H9 (cell line): ENCODE measurements at regions not wholly inside any gene's neighbourhood (a gene's known extent, or its start where the extent isn't known, plus 50 kb on each side); places are given as distances from the start of the nearest gene placed in this dataset.

ENCODE experiments used
- DNase-seq: peaks from one replicate; pipeline ENCODE4 v3.0.0-alpha.2; 2017
- H2AFZ ChIP-seq: one replicate; pipeline ENCODE4 v1.6.1; 2013; ENCODE audit warnings: mild to moderate bottlenecking, low read length, control low read depth, moderate library complexity
- H2AK5ac ChIP-seq: 2 replicates; pipeline ENCODE4 v1.6.1; 2013; ENCODE audit warnings: low read length, control low read depth, mixed read lengths; ENCODE audit not compliant: insufficient read length
- H2BK120ac ChIP-seq: one replicate; pipeline ENCODE4 v1.6.1; 2013; ENCODE audit warnings: low read depth, mild to moderate bottlenecking, low read length, control low read depth, inconsistent platforms; ENCODE audit not compliant: poor library complexity, severe bottlenecking
- H2BK12ac ChIP-seq: 2 replicates; pipeline ENCODE4 v1.6.1; 2013; ENCODE audit warnings: low read length, control low read depth, mixed read lengths, low read depth; ENCODE audit not compliant: insufficient read length
- H2BK15ac ChIP-seq: 2 replicates; pipeline ENCODE4 v1.6.1; 2013; ENCODE audit warnings: low read depth, low read length, control low read depth
- H2BK20ac ChIP-seq: one replicate; pipeline ENCODE4 v1.6.1; 2013; ENCODE audit warnings: low read depth, mild to moderate bottlenecking, low read length, control low read depth, inconsistent platforms; ENCODE audit not compliant: poor library complexity, severe bottlenecking
- H2BK5ac ChIP-seq: 2 replicates; pipeline ENCODE4 v1.6.1; 2013; ENCODE audit warnings: low read length, control low read depth, mixed read lengths; ENCODE audit not compliant: insufficient read length
- H3K14ac ChIP-seq: 2 replicates; pipeline ENCODE4 v1.6.1; 2013; ENCODE audit warnings: low read length, control low read depth; ENCODE audit not compliant: insufficient read depth
- H3K18ac ChIP-seq: 2 replicates; pipeline ENCODE4 v1.6.1; 2013; ENCODE audit warnings: low read depth, mild to moderate bottlenecking, mixed read lengths, low read length, control low read depth; ENCODE audit not compliant: insufficient read length
- H3K23ac ChIP-seq: 2 replicates; pipeline ENCODE4 v1.6.1; 2013; ENCODE audit warnings: low read length, control low read depth, mixed read lengths, low read depth; ENCODE audit not compliant: insufficient read length
- H3K23me2 ChIP-seq: 2 replicates; pipeline ENCODE4 v1.6.1; 2013; ENCODE audit warnings: low read depth, mild to moderate bottlenecking, mixed read lengths, low read length, control low read depth; ENCODE audit not compliant: insufficient read length, poor library complexity, severe bottlenecking
- H3K27ac ChIP-seq: 2 replicates; pipeline ENCODE4 v1.5.1; 2013; ENCODE audit warnings: low read length, control low read depth, mixed read lengths, low read depth; ENCODE audit not compliant: insufficient read length
- H3K27me3 ChIP-seq: 2 replicates; pipeline ENCODE4 v1.6.1; 2013; ENCODE audit warnings: low read length, control low read depth, inconsistent platforms; ENCODE audit not compliant: insufficient read depth
- H3K4ac ChIP-seq: 2 replicates; pipeline ENCODE4 v1.6.1; 2013; ENCODE audit warnings: low read depth, mild to moderate bottlenecking, control low read depth, inconsistent platforms, low read length, moderate library complexity
- H3K4me1 ChIP-seq: 2 replicates; pipeline ENCODE4 v1.6.1; 2013; ENCODE audit warnings: low read length, control low read depth, inconsistent platforms; ENCODE audit not compliant: insufficient read depth
- H3K4me2 ChIP-seq: 2 replicates; pipeline ENCODE4 v1.6.1; 2013; ENCODE audit warnings: low read length, control low read depth, mixed read lengths; ENCODE audit not compliant: insufficient read length, insufficient read depth
- H3K56ac ChIP-seq: 2 replicates; pipeline ENCODE4 v1.6.1; 2013; ENCODE audit warnings: low read depth, mild to moderate bottlenecking, mixed read lengths, low read length, control low read depth; ENCODE audit not compliant: insufficient read length
- H3K79me1 ChIP-seq: 2 replicates; pipeline ENCODE4 v1.6.1; 2013; ENCODE audit warnings: low read depth, mild to moderate bottlenecking, moderate library complexity, low read length, control low read depth, inconsistent platforms; ENCODE audit not compliant: insufficient read depth, poor library complexity, severe bottlenecking
- H3K79me2 ChIP-seq: 2 replicates; pipeline ENCODE4 v1.6.1; 2013; ENCODE audit warnings: low read length, control low read depth, inconsistent platforms; ENCODE audit not compliant: insufficient read depth
- H3K9ac ChIP-seq: 2 replicates; pipeline ENCODE4 v1.6.1; 2013; ENCODE audit warnings: low read length, control low read depth, mixed read lengths; ENCODE audit not compliant: insufficient read length; ENCODE audit errors: extremely low read depth
- H3K9me3 ChIP-seq: one replicate; pipeline ENCODE4 v1.6.1; 2013; ENCODE audit warnings: low read depth, low read length, inconsistent platforms; ENCODE audit not compliant: control insufficient read depth
- H3T11ph ChIP-seq: one replicate; pipeline ENCODE4 v1.6.1; 2013; ENCODE audit warnings: mild to moderate bottlenecking, low read length, control low read depth, inconsistent platforms
- H4K20me1 ChIP-seq: one replicate; pipeline ENCODE4 v1.6.1; 2013; ENCODE audit not compliant: control insufficient read depth, insufficient read length, insufficient read depth
- H4K5ac ChIP-seq: 2 replicates; pipeline ENCODE4 v1.6.1; 2013; ENCODE audit warnings: low read depth, mild to moderate bottlenecking, mixed read lengths, low read length, control low read depth; ENCODE audit not compliant: insufficient read length
- H4K8ac ChIP-seq: replicated peaks from 2 replicates; pipeline ENCODE4 v1.6.1; 2013; ENCODE audit warnings: low read length, control low read depth, mixed read lengths, low read depth; ENCODE audit not compliant: insufficient read length
- H4K91ac ChIP-seq: 2 replicates; pipeline ENCODE4 v1.6.1; 2013; ENCODE audit warnings: low read depth, mild to moderate bottlenecking, moderate library complexity, mixed read lengths, low read length, control low read depth; ENCODE audit not compliant: insufficient read length
- H3K27ac Mint-ChIP-seq, 3 experiments: 2 replicates in 2 of 3; 3 replicates in 1 of 3; pipeline ENCODE4 v1.8.0; 2020 to 2021; ENCODE audit warnings: mixed read lengths in 3 of 3, mild to moderate bottlenecking in 1 of 3, moderate library complexity in 1 of 3
- H3K27me3 Mint-ChIP-seq: 2 replicates; pipeline ENCODE4 v1.8.0; 2021; ENCODE audit warnings: low read depth, mild to moderate bottlenecking, moderate library complexity, mixed read lengths
- H3K36me3 Mint-ChIP-seq, 3 experiments: 2 replicates in 2 of 3; 3 replicates in 1 of 3; pipeline ENCODE4 v1.8.0; 2020 to 2021; ENCODE audit warnings: low read depth in 3 of 3, mixed read lengths in 3 of 3; ENCODE audit not compliant: insufficient read depth in 1 of 3
- H3K4me1 Mint-ChIP-seq, 2 experiments: 2 replicates each; pipeline ENCODE4 v1.8.0; 2020; ENCODE audit warnings: mixed read lengths in 2 of 2
- H3K4me3 Mint-ChIP-seq, 2 experiments: 2 replicates in 1 of 2; 3 replicates in 1 of 2; pipeline ENCODE4 v1.8.0; 2020 to 2021; ENCODE audit warnings: mild to moderate bottlenecking in 2 of 2, mixed read lengths in 2 of 2, moderate library complexity in 1 of 2
- H3K9me3 Mint-ChIP-seq, 2 experiments: 2 replicates in 1 of 2; 3 replicates in 1 of 2; pipeline ENCODE4 v1.8.0; 2020; ENCODE audit warnings: mild to moderate bottlenecking in 2 of 2, mixed read lengths in 2 of 2, moderate library complexity in 1 of 2
- WGBS: extraction: QIAGEN DNeasy Blood & Tissue Kit; methylation state at CpG from one replicate; pipeline ENCODE4 v1.1.7; 2013; ENCODE audit warnings: missing lambda C conversion rate, low lambda C conversion rate, mixed read lengths; ENCODE audit not compliant: insufficient read length; ENCODE audit errors: extremely low coverage; 5-methylcytosine and 5-hydroxymethylcytosine counted together
- TF ChIP-seq, protein P1 (sequence below): fragments of 200-600 bp; sonication (generic); conservative IDR thresholded peaks from 3 replicates; pipeline ENCODE4 v1.8.0; 2021; ENCODE audit warnings: antibody characterized with exemption, mild to moderate bottlenecking

- H4K5ac ChIP-seq: no peak overlapping the region
- H2AK5ac ChIP-seq: no peak overlapping the region
- no peaks in the 10 kb centered on the region for H3K27me3 ChIP-seq
- H3K27ac ChIP-seq: no peak overlapping the region
- no peaks in the 10 kb centered on the region for H3K9me3 ChIP-seq
- H3K23me2 ChIP-seq: no peaks in the 10 kb centered on the region
- no peak overlapping the region for H3K18ac ChIP-seq
- no peaks in the 10 kb centered on the region for H3K9me3 Mint-ChIP-seq
- H3K79me2 ChIP-seq: no peaks in the 10 kb centered on the region
- no peaks in the 10 kb centered on the region for H3K36me3 Mint-ChIP-seq
- no peak overlapping the region for H3K14ac ChIP-seq
- H4K8ac ChIP-seq: no peak overlapping the region
- no peak overlapping the region for H3K4me3 Mint-ChIP-seq
- no peaks in the 10 kb centered on the region for H3K4me1 Mint-ChIP-seq
- H2BK12ac ChIP-seq: no peak overlapping the region
- H3K56ac ChIP-seq: no peak overlapping the region
- H2BK120ac ChIP-seq: no peak overlapping the region
- H3K4me2 ChIP-seq: no peak overlapping the region
- WGBS: no CpG with 5 or more reads among the region's 4 CpGs
- H4K20me1 ChIP-seq: no peaks in the 10 kb centered on the region
- DNase-seq: no peak
- no peak overlapping the region for H2BK15ac ChIP-seq
- no peak overlapping the region for H4K91ac ChIP-seq
- no peak overlapping the region for H3T11ph ChIP-seq
- H3K27me3 Mint-ChIP-seq: no peaks in the 10 kb centered on the region
- no peak overlapping the region for H3K23ac ChIP-seq
- H2BK5ac ChIP-seq: no peak overlapping the region
- no peaks in the 10 kb centered on the region for H3K4me1 ChIP-seq
- H3K79me1 ChIP-seq: no peaks in the 10 kb centered on the region
- TF ChIP-seq, protein P1, sequence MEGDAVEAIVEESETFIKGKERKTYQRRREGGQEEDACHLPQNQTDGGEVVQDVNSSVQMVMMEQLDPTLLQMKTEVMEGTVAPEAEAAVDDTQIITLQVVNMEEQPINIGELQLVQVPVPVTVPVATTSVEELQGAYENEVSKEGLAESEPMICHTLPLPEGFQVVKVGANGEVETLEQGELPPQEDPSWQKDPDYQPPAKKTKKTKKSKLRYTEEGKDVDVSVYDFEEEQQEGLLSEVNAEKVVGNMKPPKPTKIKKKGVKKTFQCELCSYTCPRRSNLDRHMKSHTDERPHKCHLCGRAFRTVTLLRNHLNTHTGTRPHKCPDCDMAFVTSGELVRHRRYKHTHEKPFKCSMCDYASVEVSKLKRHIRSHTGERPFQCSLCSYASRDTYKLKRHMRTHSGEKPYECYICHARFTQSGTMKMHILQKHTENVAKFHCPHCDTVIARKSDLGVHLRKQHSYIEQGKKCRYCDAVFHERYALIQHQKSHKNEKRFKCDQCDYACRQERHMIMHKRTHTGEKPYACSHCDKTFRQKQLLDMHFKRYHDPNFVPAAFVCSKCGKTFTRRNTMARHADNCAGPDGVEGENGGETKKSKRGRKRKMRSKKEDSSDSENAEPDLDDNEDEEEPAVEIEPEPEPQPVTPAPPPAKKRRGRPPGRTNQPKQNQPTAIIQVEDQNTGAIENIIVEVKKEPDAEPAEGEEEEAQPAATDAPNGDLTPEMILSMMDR: no peak; the same call in 2 of the 3 replicates
- no peak overlapping the region for H3K27ac Mint-ChIP-seq
- no peak overlapping the region for H2BK20ac ChIP-seq
- H3K4ac ChIP-seq: no peak overlapping the region
- H3K9ac ChIP-seq: no peak overlapping the region
- H2AFZ ChIP-seq: no peak overlapping the region
Measured at GRCh38 chr7:125030756-125031387, 101.2 kb upstream of the POT1 start.
